Loucy (cell line): ENCODE measurements at regions not wholly inside any gene's neighbourhood (a gene's known extent, or its start where the extent isn't known, plus 50 kb on each side); places are given as distances from the start of the nearest gene placed in this dataset.

Source experiments
- H2AFZ ChIP-seq: fragments of 200-600 bp; sonication (generic); 2 replicates; pipeline ENCODE4 v1.6.0; 2016; ENCODE audit warnings: antibody characterized with exemption, mild to moderate bottlenecking, low read length, moderate library complexity
- H3F3A ChIP-seq: fragments of 200-600 bp; 2 replicates; pipeline ENCODE4 v1.6.0; 2016; ENCODE audit warnings: antibody characterized with exemption, low read depth, mild to moderate bottlenecking
- H3K27me3 ChIP-seq: fragments of 200-600 bp; sonication (generic); 2 replicates; pipeline ENCODE4 v1.6.1; 2014; ENCODE audit warnings: low read length, mild to moderate bottlenecking; ENCODE audit not compliant: insufficient read depth, poor library complexity, severe bottlenecking
- H3K36me3 ChIP-seq: fragments of 200-600 bp; sonication (generic); 2 replicates; pipeline ENCODE4 v1.6.1; 2016; ENCODE audit warnings: low read length; ENCODE audit not compliant: insufficient read depth
- H3K4me1 ChIP-seq: fragments of 200-600 bp; sonication (generic); 2 replicates; pipeline ENCODE4 v1.5.1; 2014; ENCODE audit warnings: low read length, mild to moderate bottlenecking; ENCODE audit not compliant: insufficient read depth, poor library complexity, severe bottlenecking
- H3K4me2 ChIP-seq: fragments of 200-600 bp; sonication (generic); 2 replicates; pipeline ENCODE4 v1.6.0; 2014; ENCODE audit warnings: antibody characterized with exemption, low read length, low read depth, mild to moderate bottlenecking; ENCODE audit not compliant: poor library complexity, severe bottlenecking
- H3K4me3 ChIP-seq: fragments of 200-600 bp; sonication (generic); 2 replicates; pipeline ENCODE4 v1.5.1; 2014; ENCODE audit warnings: low read length, mild to moderate bottlenecking, mixed read lengths; ENCODE audit not compliant: poor library complexity, severe bottlenecking
- H3K79me2 ChIP-seq: fragments of 200-600 bp; sonication (generic); 2 replicates; pipeline ENCODE4 v1.6.1; 2014; ENCODE audit warnings: low read length; ENCODE audit not compliant: insufficient read depth
- H3K9ac ChIP-seq: fragments of 200-600 bp; sonication (generic); 2 replicates; pipeline ENCODE4 v1.6.0; 2014; ENCODE audit warnings: mild to moderate bottlenecking, low read depth, low read length, moderate library complexity; ENCODE audit not compliant: poor library complexity, severe bottlenecking
- H3K9me2 ChIP-seq: fragments of 200-600 bp; sonication (generic); replicated peaks from 2 replicates; pipeline ENCODE4 v1.6.1; 2016; ENCODE audit warnings: low read depth, low read length, mixed read lengths
- H3K9me3 ChIP-seq: fragments of 200-600 bp; sonication (generic); 2 replicates; pipeline ENCODE4 v1.6.1; 2014; ENCODE audit warnings: mild to moderate bottlenecking, antibody characterized with exemption, low read length, low read depth; ENCODE audit not compliant: insufficient read depth
- H4K20me1 ChIP-seq: fragments of 200-600 bp; sonication (generic); 2 replicates; pipeline ENCODE4 v1.6.0; 2014; ENCODE audit warnings: antibody characterized with exemption, low read length, mild to moderate bottlenecking; ENCODE audit not compliant: insufficient read depth, poor library complexity, severe bottlenecking
- EZH2phosphoT487 ChIP-seq: fragments of 200-600 bp; IDR thresholded peaks from 2 replicates; pipeline ENCODE4 v1.6.1; 2018; ENCODE audit warnings: antibody characterized with exemption, mild to moderate bottlenecking, moderate library complexity, borderline replicate concordance
- TF ChIP-seq, protein P1 (sequence below): fragments of 200-600 bp; sonication (generic); conservative IDR thresholded peaks from 2 replicates; pipeline ENCODE4 v1.5.1; 2014; ENCODE audit warnings: mild to moderate bottlenecking, antibody characterized with exemption, low read length

DNA sequence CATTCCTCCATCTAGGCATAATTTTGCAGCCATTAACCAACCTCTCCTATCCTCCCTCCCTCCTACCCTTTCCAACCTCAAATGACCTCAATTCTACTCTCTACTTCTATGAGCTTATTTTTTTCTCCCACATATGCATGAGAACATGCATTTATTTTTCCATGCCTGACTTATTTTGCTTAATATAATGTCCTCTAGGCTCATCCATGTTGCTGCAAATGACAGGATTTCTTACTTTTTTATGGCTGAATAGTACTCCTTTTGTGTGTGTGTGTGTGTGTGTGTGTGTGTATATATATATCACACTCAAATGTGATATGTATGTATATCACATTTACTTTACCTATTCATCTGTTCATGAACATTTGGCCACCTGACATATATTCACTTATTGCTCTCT, 339.4 kb downstream of the SIPA1L2 start:
- TF ChIP-seq, protein P1, sequence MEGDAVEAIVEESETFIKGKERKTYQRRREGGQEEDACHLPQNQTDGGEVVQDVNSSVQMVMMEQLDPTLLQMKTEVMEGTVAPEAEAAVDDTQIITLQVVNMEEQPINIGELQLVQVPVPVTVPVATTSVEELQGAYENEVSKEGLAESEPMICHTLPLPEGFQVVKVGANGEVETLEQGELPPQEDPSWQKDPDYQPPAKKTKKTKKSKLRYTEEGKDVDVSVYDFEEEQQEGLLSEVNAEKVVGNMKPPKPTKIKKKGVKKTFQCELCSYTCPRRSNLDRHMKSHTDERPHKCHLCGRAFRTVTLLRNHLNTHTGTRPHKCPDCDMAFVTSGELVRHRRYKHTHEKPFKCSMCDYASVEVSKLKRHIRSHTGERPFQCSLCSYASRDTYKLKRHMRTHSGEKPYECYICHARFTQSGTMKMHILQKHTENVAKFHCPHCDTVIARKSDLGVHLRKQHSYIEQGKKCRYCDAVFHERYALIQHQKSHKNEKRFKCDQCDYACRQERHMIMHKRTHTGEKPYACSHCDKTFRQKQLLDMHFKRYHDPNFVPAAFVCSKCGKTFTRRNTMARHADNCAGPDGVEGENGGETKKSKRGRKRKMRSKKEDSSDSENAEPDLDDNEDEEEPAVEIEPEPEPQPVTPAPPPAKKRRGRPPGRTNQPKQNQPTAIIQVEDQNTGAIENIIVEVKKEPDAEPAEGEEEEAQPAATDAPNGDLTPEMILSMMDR, result no peak
- TF ChIP-seq EZH2phosphoT487, result no peak
- Histone ChIP-seq H2AFZ (no peak overlapping the region), H3F3A (no peaks in the 10 kb centered on the region), H3K9me2 (no peaks in the 10 kb centered on the region), H3K36me3 (no peaks in the 10 kb centered on the region), H3K4me2 (no peak overlapping the region), H3K79me2 (no peaks in the 10 kb centered on the region), H3K9me3 (no peaks in the 10 kb centered on the region), H3K9ac (no peak overlapping the region), H3K4me3 (no peak overlapping the region), H3K4me1 (peaks cover 11% of the 10 kb centered on the region), H3K27me3 (no peaks in the 10 kb centered on the region), H4K20me1 (no peaks in the 10 kb centered on the region)

DNA sequence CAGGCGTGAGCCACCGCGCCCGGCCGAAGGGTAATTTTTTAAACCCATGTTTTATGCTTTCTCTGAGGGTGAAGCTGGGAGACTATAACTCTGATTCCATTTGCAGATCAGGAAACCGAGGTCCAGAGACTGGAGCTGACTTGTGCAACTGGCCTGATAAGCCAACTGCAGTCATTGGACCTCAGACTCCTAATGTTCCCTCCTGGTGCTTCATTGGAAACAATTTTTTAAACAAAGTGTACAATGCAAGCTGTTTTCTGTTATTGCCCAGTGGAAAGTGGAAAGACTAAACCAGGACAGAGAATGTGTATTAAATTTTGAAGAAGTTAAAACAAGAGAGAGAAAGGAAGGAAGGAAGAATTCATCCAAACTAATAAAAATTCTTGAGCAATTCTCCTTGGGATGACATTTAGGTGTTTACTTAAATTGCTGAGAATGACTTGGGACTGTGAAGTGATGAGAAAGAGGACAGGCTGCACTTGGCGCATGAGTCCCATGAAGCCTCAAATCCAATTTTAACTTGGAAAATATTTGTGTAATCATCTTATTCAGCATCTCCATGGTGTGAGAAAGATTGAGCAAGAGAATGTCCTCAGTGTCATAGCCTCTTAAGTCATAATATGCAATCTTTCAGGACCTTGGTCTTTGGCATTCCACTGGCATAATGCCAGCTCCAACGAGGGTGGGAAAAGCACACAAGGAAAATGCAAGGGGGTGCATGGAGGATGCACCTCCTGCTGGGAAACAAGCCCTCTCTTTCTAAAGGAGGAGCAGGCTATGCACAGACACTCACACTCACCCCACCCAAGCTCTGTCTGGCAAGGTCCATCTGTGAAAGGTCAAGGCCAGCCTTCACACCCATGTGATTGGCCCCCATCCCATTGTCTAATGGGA, 342.0 kb downstream of the SIPA1L2 start:
- Histone ChIP-seq H4K20me1 (no peaks in the 10 kb centered on the region), H3K9me2 (no peaks in the 10 kb centered on the region), H3K4me3 (no peak overlapping the region), H3K79me2 (no peaks in the 10 kb centered on the region), H2AFZ (no peak overlapping the region), H3K9me3 (no peaks in the 10 kb centered on the region), H3K4me1 (peaks cover 8% of the 10 kb centered on the region), H3K36me3 (no peaks in the 10 kb centered on the region), H3K9ac (no peak overlapping the region), H3K27me3 (no peaks in the 10 kb centered on the region), H3F3A (no peaks in the 10 kb centered on the region), H3K4me2 (no peak overlapping the region)
- TF ChIP-seq, protein P1, result no peak
- no peak for TF ChIP-seq EZH2phosphoT487

DNA sequence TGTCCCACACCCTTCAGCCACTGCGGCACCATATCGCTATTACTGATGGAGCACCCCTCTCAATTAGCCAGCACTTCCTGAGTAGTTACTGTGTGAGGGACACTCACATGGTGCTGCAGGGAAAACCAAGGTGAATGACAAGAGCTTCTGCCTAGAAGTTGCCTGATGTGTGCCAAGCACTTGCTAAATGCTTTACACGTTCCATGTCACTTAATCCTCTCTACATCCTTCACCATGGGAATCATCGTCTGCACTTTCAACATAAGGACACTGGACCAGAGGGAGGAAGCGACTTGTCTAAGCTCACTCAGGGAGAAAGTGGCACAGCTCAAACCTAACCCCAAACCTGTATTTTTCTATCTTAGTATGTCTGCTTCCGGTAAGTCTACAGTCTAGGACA, 344.8 kb downstream of the SIPA1L2 start:
- no peak overlapping the region for H3K4me3 ChIP-seq
- TF ChIP-seq, protein P1, result no peak
- no peak for TF ChIP-seq EZH2phosphoT487
- H3K4me2 ChIP-seq, result no peak overlapping the region
- H3K9me3 ChIP-seq, result no peaks in the 10 kb centered on the region
- no peaks in the 10 kb centered on the region for H3F3A ChIP-seq
- no peaks in the 10 kb centered on the region for H3K27me3 ChIP-seq
- no peak overlapping the region for H3K9ac ChIP-seq
- H4K20me1 ChIP-seq, result no peaks in the 10 kb centered on the region
- no peaks in the 10 kb centered on the region for H3K9me2 ChIP-seq
- H3K79me2 ChIP-seq, result no peaks in the 10 kb centered on the region
- H3K4me1 ChIP-seq, result peaks cover 6% of the 10 kb centered on the region
- no peak overlapping the region for H2AFZ ChIP-seq
- H3K36me3 ChIP-seq, result no peaks in the 10 kb centered on the region
